ENCODE measurements at regions not wholly inside any gene's neighbourhood (a gene's known extent, or its start where the extent isn't known, plus 50 kb on each side); places are given as distances from the start of the nearest gene placed in this dataset.
"Not testable (repeated sequence)": the region's sequence is repeated elsewhere in the genome, so short reads cannot be mapped to it uniquely, and the experiment has no call there.

DNA sequence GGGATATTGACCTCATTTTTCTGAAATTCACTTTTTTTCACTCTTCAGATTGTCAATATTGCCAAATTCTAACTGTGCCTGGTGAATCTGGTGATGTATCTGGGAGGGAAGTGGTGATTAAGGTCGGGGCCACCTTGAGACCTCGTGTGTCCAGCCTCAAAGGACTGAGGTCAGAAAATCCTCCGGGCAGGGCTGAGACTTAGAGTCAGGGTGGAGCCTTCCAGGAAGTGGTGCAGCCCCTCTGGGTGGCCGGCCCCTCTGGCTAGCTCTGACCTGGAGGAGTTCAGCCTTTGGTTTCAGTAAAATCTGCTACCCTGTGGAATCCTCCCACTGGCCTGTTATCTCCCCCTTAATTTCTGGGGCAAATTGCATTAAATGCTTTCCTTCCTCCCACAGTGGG lies 175.7 kb downstream of the TRIM43 start:
- DNase-seq (ENCODE audit: low read depth): not testable (repeated sequence)

DNA sequence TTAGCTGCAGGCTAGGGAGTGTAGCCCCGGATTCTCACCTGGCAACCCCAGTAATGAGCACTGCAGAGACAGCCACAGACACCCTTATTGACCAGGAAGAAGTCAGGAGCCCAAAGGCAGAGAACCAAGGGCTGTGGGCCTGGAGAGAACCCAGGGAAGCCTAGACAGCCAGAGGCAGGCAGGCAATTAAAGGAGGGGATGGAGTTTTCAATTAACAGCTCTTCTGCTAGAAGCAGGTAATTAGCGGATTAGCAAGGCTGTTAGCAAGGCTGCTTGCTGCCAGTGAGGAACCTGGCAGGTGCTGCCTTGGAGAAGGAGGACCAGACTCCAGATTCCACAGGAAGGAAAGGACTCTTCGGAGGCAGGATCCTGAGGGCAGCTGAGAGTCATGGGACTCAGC lies 176.1 kb downstream of the TRIM43 start:
- DNase-seq (ENCODE audit: low read depth): not testable (repeated sequence)

DNA sequence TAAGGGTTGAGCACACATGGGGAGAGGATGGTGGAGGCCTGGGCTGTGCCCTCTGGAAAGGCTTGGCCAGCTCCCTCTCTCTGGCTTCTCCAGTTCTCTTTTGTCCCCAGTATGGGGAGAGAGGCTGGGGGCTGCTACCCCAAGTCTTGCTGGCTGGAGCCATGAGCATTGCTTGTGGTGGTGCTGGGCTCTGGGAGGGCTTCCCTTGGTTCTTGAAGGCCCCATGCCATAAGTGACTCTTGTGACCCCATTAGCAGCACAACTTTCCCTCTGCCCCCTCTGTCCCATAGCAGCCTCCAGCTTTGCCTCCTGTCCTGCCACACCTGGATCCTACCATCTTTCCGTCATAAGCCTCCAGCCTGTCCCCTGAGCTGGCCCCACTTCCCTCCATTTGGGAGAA lies 177.5 kb downstream of the TRIM43 start:
- DNase-seq (ENCODE audit: low read depth): not testable (repeated sequence)

DNA sequence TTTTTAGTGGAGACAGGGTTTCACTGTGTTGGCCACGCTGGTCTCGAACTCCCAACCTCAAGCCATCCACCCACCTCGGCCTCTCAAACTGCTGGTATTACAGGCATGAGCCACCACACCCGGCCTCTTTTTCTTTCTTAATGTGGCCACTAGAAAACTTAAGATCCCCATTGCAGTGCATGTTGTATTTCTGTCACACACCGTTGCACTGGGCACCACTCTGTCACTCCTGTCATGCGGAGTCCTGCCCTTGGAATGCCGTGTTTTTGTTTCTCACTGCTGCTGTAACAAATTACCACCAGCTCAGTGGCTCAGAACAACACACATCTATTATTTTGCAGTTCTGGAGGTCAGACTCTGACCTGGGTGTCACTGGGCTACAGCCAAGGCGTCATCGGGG lies 178.9 kb downstream of the TRIM43 start:
- DNase-seq (ENCODE audit: low read depth): not testable (repeated sequence)

DNA sequence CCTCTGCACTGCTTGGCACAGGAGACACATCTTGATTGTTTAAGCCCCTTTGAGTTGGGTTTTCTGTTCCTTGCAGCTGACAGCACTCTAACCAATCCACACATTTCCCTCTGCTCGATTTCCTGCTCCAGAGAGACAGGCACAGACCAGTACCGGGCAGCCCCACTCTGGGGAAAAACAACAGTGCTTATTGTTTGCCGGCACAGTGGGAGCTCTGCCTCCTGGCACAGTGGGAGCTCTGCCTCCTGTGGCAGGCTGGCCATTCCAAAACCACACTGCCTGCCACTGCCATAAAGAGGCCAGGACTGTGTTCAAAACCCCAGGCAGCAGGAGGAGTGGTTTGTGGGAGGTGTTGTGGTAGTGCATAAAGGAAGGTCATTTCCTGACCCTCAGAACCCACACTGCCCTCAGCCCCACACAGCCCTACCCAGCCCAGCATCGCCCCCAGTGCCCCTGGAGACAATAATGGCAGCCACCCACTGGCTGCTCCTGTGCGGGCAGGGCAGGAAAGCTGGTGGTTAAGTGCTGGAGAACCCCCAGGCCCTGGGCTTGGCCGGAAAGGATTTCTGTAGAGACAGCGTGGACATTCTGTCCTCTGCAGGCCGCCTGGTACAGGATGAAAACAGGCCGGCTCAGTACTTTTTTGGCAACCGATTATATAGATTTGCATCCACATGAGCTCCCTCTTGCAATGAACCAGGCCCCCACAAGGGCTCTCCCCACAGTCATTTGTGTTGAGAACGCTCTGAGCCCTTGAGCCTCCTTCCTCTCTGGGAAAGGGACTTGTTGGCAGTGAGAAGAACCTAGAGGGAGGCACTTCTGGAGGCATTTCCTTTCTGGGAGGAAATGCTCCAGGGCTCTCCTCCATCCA lies 182.8 kb downstream of the TRIM43 start:
- DNase-seq (ENCODE audit: low read depth): not testable (repeated sequence)

DNA sequence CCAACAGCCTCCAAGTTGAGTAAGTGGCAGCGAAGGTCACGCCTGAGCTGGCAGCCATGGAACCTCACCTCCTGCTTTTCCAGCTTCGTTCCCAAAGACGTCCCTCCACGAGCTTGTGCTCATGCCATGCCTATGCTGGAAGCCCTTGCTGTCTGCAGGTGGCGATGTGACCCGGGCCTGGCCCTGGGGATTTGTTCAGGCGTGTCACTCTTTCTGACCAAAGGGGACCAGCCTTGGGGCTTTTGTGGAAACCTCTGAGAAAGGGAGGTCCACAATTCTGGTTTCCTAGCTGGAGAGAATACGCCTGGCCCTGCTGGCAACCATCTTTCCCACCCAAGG lies 183.4 kb downstream of the TRIM43 start:
- not testable (repeated sequence) for DNase-seq (ENCODE audit: low read depth)

All from ELR (cell line).